ENCODE measurements at regions not wholly inside any gene's neighbourhood (a gene's known extent, or its start where the extent isn't known, plus 50 kb on each side); places are given as distances from the start of the nearest gene placed in this dataset.
"Not testable (repeated sequence)": the region's sequence is repeated elsewhere in the genome, so short reads cannot be mapped to it uniquely, and the experiment has no call there.

GRCh38 chr2:226474131-226474530, 325.5 kb downstream of the IRS1 start:
- DNase-seq (ENCODE audit: low read depth in 2 of 2), result no peak

- no peak for DNase-seq (ENCODE audit: low read depth in 2 of 2)
Measured at GRCh38 chr2:226471987-226472470, 327.6 kb downstream of the IRS1 start.

DNA sequence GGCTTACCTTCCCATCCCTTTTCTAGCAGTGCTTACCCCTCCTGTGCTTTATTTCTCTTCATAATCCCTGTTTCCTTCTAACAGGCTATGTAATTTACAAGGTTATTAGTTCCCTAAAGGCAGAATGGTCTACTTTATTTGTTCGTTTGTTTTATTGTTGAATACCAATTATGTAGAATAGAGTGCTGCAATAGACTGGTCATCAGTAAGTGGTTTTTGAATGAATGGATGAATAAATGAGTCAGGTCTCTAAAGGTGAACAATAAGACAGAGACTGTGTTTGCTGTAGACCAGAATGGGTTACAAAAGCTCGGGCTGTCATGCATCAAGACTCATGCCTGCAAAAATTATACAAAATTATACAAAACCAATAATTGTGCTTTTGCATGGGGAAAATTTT, 332.0 kb downstream of the IRS1 start:
- no peak for DNase-seq (ENCODE audit: low read depth in 2 of 2)

DNA sequence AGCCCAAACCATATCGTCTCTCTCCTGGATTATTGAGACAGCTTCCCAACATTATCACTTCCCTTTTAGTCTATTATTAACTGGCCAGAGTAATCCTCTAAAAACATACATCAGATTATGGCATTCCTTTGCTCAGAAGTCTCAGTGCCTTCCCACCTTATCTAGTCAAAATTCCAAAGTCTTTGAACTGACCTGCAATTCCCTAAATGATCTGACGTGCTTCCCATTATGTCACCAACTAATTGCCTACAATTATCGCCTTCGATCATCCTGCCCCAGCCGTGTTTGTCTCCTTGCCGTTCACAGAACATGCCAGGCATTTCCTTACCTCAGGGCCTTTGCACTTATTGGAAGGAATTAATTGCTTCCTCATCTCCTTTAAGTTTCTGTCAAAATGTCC, 332.4 kb downstream of the IRS1 start:
- DNase-seq (ENCODE audit: low read depth in 2 of 2), result no peak

GRCh38 chr2:226466589-226466988, 333.0 kb downstream of the IRS1 start:
- DNase-seq (ENCODE audit: low read depth in 2 of 2), result no peak

- no peak for DNase-seq (ENCODE audit: low read depth in 2 of 2)
Measured at GRCh38 chr2:226466124-226466523, 333.5 kb downstream of the IRS1 start.

DNA sequence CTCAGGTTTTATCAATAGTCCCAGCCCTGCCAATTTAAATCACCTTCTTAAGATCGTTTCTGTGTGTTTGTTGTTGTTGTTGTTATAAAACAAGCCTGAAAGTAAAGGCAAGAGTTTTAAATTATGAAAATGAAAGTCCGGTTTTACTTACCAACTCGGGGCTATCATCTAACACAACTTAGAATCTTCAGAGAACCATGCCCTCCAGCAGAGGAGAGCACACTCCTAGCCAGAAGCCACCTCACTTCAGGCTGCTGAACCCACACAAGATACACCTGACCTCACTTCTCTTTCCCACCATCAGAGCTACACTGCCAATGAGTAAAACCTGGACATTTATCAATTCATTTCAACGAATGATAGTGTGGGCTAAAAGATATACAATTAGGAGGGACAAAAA, 335.2 kb downstream of the IRS1 start:
- DNase-seq (ENCODE audit: low read depth in 2 of 2), result no peak

- DNase-seq (ENCODE audit: low read depth in 2 of 2), result no peak
Measured at GRCh38 chr2:226463154-226463553, 336.5 kb downstream of the IRS1 start.

- no peak for DNase-seq (ENCODE audit: low read depth in 2 of 2)
Measured at GRCh38 chr2:226461981-226462380, 337.6 kb downstream of the IRS1 start.

DNA sequence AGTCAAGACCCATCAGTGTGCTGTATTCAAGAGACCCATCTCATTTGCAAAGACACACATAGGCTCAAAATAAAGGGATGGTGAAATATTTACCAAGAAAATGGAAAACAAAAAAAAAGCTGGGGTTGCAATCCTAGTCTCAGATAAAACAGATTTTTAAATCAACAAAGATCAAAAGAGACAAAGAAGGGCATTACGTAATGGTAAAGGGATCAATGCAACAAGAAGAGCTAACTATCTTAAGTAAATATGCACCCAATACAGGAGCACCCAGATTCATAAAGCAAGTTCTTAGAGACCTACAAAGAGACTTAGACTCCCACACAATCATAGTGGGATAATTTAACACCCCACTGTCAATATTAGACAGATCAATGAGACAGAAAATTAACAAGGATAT, 343.5 kb downstream of the IRS1 start:
- not testable (repeated sequence) for DNase-seq (ENCODE audit: low read depth in 2 of 2)

DNA sequence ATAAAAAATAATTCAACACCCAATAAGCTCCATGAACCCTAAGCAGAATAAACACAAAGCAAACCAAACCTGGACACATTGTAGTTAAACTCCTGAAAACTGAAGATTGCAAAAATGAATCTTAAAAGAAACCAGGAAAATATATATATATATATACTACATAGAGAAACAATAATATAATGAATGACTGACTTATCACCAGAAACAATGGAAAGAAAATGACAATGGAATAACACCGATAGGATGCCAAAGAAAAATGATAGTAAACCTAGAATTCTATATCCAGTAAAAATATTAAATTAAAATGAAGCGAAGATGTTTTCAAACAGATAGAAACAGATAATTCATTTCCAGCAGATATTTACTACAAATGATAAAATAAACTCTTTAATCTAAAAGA, 346.9 kb downstream of the IRS1 start:
- no peak for DNase-seq (ENCODE audit: low read depth in 2 of 2)

DNA sequence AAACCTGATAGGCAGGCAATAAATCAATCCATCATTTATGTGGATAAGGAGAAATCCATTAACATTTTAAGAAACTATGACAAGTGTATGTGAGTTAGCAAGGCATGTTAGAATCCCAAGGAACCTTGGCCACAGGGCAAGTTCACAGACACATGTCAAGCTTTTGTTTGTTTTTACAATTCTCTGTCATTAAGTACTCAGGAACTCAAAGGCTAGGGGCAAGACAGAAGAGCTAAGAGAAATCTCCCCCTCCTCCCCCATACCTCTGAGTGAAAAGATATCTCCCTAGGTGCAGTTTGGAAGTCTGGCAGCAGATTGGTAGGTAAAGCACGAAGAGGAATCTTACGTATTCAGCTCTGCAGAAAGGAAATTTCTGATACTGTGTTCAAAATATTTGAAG, 348.1 kb downstream of the IRS1 start:
- DNase-seq (ENCODE audit: low read depth in 2 of 2), result no peak

DNA sequence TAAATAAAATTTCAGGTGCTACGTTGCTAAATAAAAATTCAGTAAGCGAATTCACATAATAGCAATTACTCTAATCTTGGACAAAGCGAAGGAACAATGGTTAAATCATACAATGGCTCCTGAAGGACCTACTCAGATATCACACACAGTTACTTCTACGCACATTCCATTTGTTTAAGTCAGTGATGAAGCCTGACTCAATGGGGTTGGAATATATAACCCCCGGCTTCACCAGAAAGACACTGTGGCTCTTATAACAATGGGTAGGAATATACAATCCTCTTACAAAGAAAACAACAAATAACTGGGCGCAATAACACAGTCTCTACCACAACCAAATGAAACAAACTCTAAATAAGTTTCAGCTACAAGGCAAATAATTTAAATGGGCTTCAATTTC, 349.5 kb downstream of the IRS1 start:
- DNase-seq (ENCODE audit: low read depth in 2 of 2), result no peak

DNA sequence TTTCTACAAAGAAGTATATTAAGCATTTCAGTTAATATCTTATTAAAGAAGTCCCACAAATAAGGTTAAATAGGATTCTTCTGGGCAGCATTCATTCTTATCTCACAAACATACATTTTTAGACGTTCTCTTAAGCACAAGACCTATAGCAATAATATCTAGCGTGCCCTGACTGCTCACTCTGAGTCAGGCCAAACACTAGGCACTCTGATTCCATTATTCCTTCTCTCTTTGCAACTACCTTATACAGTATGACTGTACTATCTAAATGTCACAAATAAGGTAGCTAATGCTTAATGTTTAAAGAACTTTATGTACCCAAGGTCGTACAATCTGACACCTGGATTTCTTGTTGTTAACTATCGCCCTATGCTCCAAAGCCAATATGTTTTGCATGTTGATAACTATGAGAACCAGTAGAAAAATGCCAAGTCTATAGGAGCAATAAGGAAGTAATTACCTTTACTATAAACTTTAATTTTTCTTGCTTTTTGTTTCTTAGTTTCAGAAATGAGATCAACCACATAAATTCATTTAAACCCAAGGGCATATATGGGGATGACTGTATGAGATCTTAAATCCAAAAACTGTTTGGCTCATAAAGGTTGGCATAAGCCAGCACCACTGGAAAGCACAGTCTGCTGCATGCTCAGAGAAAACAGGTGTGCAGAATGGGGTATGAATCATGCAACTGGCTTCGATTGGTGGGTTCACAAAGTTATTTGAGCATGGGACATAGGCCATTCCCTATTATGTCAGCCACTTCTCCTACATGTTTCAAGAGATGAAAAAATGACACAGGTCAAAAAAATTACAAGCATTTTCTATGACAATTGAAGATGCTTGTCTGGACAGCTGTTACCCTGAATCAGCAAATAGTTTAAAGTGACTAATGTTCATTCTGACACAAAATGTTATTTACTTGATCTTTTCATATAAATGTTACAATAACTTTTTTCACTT, 352.0 kb downstream of the IRS1 start:
- no peak for DNase-seq (ENCODE audit: low read depth in 2 of 2)

DNA sequence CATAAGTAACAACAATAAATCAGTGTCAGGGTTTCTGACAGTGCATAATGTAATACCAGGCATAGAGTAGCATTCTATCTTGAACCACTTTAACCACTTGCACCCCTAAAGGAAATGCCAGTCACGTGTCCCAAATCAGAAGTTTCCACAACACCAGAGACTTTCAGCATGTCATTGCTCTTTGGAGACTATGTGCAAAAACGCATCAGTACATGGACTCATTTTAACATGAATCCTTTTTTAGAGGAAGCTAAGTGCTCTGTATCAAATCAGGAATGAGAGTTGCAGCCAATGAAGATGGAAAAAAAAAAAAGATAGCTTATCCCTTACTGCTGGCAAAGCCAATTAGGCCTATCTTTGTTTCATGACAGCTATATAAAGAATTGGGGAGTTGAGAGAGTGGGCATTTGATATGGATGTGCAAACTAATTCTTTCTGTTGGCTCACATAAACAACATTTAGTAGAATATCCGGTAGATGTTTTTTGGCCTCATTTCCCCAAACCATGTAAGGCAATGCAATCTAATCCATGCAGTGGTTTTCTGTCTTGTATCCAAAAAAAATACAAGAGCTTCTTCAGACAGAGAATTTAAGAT, 353.1 kb downstream of the IRS1 start:
- DNase-seq (ENCODE audit: low read depth in 2 of 2), result no peak

DNA sequence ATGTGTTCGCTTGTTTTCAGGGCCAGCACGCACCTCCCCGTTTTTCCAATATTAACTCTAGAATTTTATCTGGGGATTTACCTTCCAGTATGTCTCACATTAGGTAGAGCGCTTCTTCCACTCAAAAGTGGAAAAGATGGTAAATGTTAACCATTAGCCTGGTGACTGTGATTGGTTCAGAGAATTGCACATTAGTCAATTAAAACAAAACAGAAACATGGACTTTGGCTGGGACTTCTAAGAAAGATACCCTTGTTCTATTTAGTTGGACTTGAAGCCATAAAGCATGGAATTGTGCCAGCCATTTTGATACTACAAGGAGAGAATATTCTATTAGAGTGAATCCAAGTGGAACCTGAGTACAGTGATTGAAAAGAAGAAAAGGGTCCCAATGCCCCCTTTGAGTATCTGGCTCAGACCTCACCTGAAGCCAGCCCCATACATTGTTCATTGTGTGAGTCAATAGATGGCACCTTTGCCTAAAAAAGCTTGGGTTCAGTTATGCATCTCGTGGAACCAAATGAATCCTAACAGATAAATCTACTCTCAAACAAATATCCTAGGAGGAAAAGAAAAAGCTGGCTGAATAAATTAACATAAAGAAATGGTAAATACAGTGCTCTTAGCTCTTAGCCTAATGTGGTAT, 354.3 kb downstream of the IRS1 start:
- no peak for DNase-seq (ENCODE audit: low read depth in 2 of 2)

GRCh38 chr2:226443112-226443511, 356.5 kb downstream of the IRS1 start:
- no peak for DNase-seq (ENCODE audit: low read depth in 2 of 2)

GRCh38 chr2:226440127-226440918, 359.3 kb downstream of the IRS1 start:
- DNase-seq (ENCODE audit: low read depth in 2 of 2), result no peak

DNA sequence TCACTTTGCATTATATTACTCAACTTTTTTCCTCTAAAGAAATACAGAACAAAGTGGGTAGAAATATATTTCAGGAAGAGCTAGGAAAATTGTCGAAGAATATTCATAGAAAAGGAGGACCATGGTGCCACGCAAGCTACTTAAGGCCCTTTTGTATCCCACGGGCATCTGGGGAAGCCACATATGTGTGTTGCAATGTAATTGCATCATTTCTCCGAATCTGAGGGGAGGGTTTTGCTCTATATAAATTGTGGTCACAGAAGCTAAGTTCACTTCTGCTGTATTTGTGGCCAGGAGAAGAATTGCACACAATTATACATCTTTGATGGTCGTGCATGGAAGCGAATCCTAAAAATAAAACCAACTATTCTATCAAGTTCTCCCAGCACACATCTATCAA, 360.3 kb downstream of the IRS1 start:
- no peak for DNase-seq (ENCODE audit: low read depth in 2 of 2)

DNA sequence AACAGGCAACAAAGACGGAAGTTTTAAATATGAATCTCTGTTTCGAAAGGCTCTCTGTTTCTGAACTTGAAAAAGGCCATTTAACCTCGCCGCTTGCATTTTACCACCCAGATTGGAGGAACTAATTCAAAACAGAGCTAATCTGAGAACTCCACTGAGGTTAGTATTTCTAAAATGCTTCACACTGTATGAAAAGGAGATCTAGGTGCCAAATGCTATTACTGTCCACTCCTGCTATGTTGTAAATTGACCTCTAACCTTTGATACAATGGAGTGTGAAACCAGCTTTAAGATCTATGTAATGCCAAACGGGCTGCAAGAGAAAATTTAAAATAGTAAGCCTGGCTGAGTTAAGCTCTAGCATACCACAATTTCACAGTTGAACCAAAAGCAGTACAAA, 364.5 kb downstream of the IRS1 start:
- DNase-seq (ENCODE audit: low read depth in 2 of 2), result no peak

DNA sequence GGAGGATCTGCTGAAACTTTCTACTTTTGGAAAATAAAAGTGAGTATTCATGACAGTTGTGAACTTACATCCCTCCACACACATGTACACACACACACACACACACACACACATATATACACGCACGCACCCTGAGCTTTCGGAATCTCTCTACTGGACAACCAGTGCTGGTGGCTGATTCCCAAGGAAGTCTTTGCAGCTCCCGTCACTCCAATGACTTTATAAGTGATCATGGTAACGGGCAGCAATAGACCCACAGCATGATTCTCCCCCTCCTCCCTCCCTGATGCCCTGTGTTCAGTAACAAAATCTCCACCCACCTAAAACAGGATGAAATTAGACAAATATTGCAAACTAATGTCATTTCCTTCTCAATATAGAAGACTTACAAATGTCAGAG, 364.9 kb downstream of the IRS1 start:
- DNase-seq (ENCODE audit: low read depth in 2 of 2), result no peak

Measured in stimulated activated CD8-positive, alpha-beta memory T cell treated with anti-CD3 and anti-CD28 coated beads, Interleukin-15, amount 100 ng/mL, for 48 hours (primary cell).